HK-2 (cell line): ENCODE measurements at regions not wholly inside any gene's neighbourhood (a gene's known extent, or its start where the extent isn't known, plus 50 kb on each side); places are given as distances from the start of the nearest gene placed in this dataset.

Experiments
- DNase-seq: peaks from one replicate; pipeline ENCODE4 v3.0.0-alpha.2; 2018; ENCODE audit not compliant: unreplicated experiment

DNA sequence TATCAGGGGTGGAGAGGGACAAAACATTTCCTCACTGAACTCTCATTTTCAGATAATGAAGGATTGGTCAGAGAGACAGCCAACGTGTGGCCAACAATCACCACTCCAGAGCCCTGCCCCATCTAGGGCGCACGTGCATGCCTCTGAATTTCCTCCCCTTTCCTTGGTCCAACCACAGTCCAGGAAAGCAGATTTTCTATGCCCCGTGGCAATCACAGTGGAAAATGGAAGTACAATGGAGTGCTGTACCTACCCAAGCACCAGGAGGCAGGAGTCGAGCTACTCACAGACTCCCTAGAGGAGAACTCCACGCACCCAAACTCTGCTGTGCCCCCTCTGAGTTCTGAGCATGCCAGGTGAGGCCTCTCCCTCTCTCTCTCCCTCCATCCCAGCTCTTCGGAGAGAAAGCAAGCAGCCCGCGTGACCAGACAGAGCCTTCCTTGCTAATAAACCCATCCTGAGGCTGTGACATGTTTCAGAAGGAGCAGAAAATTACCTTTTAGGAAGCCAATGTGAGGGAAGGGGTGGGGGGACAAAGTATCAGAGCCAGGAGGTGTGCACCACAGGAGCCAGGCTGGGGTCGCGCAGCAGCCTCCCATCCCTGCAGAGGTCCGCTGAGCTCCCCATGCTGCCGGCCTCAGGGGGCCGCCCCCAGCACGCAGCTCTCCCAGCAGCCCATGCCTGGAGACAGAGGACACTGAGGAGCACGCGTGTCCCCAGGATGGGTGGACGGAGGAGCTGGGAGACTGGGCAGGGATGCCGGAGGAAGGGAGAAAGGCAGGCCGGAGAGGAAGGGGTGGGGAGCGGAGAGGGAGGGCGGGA lies 73.4 kb downstream of the PITPNM2 start:
- DNase-seq, result no peak

DNA sequence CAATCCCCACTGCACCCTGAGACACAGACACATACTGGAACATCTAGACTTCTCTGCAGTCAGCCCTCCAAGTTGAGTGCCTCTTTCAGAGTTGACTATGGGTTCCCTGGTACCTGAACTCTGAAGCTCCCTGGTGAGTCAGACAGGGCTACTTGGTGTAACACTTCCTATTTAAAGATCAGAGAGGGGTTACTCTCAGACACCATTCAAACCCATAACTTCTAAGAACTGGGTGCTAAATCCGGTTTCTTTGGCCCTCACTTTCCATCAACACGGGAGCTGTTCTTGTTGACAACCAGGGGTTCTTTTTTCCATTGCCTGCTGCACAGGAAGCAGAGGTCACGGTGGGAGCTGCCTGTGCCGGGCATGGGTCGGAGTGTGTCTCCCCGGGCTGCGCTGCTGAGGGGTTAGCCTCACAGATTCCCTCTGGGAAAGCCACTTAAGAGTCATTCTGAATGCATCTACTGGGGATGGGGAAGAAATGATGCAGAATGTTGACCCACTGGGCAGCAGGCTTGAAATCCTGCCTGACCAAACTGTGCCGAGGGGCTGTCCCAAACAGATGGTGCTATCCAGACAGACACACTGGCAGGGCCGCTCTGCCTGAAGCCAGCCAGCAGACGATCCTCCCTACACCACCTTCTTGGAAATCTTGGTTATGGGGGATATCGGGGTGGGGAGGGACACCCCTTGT lies 74.1 kb downstream of the PITPNM2 start:
- DNase-seq, result no peak

DNA sequence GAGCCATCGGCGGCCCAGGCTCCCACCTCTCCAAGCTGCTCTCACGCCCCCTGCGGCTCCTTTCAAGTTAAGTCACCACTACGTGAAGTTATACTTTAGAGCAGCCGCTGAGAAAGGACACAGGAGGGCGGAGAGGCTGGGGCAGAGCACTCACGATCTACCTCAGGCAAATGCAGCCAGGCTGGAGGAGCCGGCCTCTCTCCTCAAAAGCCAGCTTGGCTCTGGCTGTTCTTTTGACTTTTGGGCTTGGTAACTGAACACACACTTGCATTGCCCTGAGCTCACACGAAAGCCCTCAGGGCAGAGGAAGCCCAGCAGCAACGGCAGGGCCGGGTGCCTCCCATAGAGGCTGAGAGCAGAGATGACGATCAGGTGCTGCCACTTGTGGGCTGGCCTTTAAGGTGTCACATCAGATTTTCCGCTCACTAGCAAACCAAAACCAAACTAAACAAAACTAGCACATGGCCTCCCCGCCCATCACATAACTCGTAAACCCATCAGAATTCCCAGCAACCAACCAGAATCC lies 75.2 kb downstream of the PITPNM2 start:
- DNase-seq, result no peak

DNA sequence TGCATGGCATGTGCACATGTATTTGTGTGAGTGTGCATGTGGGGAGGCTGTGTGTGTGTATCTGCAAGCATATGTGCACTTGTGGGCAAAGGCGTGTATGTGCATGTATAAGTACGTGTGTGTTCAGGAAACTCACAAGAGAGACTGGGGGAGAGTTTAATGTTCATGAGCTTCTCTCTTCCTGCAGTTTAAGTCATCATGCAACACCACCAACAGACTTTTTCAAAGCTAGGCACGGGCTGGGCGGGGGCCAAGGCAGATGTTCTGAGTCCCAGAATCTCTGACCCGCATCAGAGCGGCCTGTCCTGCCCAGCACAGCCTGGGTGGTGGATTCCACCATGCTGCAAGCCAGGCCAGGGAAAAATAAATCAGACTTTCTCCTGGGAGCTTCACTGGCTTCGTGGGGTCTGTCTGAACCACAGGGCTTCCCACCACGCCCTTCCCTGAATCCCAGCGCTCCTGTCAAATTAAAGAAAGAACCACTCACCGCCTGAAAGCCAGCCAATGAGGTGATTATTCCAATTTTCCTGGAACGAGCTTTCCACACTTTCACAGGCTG lies 75.7 kb downstream of the PITPNM2 start:
- no peak for DNase-seq

DNA sequence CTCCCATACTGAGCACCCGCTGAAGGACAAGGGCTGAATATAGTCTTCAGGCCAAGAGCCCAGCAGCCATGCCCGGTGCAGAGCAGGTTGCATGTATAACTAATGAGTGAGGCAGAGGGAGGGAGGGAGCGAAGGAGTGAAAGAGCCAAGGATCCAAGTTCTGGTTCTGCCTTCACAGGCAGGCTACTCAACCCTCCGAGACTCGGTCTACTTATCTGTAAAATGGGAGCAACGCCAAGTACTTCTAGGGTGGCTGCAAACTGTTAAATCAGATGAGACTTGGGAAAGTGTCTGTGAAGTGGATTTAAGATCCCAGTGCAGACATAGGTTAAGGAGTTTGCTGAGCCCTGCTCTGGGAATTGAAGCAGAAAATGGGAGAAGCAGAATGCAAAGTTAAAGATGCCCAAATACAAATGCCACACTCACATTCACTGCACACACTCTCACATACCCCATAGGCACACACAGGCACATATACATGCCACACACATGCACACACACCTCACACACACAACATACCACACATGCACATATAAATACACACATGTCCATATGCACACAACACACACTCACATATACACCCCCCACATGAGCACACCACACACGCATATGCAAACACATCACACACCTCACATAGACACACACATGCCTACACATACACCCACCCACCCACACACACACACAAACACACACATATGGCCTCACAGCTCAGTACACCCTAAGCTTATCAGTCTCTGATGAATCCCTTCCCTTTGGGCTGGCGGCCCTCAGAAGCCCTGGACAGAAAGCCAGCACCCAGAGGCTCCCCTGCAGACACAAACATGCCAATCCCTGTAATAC lies 76.7 kb downstream of the PITPNM2 start:
- no peak for DNase-seq

DNA sequence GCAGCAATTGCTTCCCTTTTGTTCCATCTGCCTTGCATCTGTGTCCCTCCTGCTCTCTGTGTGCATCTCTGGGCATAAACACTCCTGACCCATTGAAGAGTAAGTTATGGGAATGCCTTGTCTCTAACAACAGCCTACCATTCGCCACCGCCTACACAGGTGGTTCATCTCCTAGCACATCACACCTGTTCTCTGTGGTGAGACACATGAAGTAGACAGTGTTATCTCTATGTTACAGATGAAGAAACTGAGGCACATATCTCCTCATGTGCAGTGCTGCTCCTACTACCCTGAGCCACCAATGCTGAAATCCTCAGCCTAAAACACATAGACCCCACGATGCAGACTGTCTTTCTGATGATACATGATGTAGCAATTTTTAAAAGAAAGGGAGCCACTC lies 77.6 kb downstream of the PITPNM2 start:
- no peak for DNase-seq

DNA sequence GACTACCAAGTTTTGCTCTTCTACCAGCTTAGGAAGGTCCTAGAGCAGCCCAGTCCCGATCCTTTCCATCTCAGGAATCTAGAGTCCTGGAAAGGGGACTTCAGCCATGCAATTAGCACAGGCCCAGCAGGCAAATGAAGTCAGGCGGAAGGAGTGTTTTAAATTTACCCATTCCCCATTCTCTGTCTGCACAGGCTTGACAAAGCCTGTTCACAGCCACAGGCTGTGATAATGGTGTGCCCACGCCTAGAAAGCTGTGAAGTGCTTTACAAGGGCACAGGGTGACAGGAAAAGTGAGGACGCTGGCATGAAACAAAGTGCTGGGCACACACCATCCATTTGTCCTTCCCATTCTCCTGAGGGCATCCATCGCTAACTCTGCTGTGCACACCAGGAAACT lies 79.0 kb downstream of the PITPNM2 start:
- DNase-seq, result no peak

DNA sequence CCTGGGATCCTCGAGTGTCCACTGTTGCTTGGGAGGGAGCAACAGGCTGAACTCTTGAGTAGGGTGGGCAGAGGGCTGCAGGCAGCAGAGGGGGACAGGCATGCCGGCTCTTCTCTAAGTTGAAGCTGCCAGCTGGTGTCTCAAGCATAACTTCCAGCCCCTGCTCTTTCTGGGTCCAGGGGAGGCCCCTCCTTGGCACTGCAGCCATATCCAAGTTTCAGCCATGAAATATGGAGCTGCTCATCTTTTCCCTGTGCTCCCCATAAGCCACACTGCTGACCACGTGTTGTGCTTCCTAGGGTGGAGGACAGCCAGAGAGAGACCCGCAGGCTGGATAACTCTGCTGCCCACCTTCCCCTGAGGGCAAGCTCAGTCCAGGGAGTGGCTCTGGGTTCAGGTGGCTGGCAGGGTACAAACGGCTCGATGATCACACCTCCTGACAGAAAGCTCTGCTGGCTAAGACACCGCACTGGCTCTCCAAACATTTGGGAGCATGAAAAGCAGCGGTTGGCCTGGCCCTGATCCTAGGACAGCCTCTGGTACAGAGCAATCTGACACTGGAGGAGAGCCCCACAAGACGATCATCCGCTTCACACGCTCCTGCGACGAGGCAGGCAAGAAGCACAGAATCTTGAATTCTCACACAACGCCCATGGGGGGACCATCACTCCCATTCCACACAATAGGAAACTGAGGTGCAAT lies 79.6 kb downstream of the PITPNM2 start:
- DNase-seq, result no peak

DNA sequence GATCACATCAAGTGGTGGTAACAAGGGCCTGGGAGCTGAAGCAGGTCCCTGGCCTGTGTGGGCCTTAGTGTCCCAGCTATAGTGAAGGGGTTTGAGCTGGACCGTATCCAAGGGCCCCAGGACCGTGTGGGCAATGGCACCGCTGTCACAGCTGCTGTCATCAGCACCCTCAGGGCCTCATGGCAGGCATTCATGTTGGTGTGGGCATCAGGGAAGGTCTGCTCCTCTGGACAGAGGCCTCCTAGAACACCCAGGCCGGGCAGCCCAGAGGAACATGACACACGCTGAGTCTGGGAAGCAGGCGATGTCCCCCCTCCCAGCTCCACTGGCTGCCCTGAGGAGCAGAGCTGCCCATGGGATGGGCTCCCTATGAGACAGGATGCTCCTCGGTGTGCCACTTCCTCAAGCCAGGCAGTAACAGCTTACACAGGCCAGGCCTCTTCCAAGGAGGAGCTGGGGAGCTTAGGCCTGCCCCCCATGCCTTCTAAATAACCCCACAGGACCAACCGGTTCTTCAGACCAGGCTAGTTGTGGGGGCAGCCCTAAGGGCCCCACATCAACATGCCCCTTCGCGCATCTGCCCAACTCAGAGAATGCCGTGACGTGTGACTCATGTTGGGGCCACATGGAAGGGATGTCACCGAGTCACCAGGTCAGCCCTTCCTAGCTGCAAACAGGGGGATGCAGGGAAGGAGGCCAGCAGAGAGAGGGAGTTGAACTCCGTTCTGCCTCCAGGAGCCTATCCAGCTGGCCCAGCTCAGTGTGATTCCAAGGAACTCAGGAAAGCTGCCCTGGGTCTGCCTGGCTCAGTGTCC lies 80.4 kb downstream of the PITPNM2 start:
- DNase-seq, result no peak

DNA sequence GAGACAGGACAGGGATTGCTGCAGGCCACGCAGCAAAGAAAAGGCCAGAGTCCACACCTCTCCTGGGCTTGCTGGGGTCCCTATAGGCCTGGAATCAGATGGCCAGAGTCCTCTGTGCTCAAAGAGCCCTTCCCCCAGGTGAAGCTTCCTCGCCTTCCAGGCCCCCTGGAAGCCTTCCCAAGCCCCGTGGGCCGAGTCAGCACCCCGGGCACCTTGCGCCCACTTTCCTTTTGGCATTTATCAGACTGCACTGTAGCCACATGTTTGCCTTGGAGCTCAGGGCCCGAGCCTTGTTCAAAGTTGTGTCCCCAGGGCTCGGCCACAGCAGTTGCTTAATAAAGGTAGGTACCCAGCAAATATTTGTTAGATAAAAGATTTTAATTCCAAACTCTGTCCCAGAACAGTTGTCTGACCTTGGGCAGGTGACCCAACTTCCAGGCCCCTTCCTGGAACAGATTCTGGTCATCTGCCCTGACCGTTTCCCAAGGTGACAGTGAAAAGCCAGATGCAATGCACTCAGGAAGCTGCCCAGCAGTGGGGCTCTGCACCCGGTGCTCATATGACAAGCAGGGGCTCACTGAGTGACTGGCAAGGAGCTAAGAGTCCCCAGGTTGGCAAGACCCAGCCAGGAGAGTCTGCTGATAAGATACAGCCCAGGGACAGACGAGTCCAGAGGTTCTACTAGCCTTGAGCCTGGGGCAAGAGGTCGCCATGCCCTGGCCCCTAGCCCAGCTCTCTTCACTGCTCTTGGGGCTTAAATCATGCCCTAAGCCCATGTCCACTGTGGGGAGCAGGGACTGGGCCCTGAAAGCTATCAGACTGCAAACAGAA lies 81.2 kb downstream of the PITPNM2 start:
- DNase-seq, result no peak

DNA sequence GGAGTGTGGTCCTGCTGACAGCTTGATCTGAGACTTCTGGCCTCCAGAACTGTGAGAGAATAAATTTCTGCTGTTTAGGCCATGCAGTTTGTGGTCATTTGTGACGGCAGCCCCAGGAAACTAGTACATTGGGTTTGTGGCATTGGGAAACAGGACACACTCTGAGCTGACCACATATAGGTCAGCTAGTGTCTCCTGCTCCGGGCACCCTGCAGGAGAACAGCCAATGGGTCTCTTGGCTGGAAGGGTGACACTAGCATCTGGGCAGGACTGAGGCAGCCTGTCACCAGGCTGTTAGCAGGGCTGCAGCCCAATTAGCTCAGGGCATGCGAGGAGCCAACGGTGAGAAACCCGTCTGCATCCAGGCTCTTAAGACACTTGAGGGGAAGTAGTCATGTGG lies 83.2 kb downstream of the PITPNM2 start:
- no peak for DNase-seq

DNA sequence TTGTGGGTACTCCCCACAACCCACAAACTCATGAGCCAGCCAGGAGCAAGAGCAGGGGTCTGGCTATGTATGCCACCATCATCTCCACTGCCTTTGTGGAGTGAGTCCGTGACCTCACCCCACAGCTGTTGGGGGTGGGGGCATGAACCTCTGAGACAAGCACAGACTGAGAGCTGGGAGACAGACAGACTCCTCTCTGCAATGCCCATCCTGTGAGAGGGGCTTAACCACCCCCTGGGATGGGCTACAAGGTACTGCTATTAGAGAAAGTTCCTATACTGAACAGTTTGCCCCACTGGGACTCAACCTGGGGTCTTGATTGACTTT lies 84.5 kb downstream of the PITPNM2 start:
- DNase-seq, result no peak

DNA sequence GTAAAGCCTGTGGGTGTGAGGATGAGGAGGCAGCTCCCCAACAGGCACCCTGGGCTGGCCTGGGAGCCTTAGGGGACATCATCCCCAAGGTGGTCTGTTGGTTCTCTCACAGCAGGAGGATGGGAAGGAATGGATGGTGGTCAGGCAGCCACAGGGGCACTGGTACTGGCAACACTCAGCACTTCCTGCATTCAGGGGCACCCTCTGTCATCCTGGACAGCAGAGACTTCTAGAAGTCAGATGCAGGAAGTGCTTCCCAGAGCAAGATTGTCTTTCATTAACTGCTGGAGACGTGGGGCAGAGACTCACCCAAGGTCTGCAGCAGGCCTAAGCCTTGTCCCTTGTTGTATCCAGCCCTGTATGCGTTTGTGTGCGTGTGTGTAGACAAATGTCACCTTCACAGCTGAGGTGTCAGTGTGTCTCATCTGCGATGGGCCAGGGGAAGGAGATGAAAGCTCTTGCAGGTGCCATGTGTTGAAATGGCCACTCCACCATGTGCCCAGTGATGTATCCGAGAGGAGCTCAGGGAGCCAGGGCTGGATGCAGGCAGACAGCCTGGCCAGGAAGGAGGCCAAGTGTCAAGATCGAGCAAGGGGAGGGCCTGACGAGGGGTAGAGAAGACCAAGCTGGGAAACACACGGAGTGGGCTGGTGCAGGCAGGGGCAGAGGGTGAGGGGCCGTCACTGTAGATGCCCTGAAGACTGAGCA lies 85.1 kb downstream of the PITPNM2 start:
- no peak for DNase-seq

DNA sequence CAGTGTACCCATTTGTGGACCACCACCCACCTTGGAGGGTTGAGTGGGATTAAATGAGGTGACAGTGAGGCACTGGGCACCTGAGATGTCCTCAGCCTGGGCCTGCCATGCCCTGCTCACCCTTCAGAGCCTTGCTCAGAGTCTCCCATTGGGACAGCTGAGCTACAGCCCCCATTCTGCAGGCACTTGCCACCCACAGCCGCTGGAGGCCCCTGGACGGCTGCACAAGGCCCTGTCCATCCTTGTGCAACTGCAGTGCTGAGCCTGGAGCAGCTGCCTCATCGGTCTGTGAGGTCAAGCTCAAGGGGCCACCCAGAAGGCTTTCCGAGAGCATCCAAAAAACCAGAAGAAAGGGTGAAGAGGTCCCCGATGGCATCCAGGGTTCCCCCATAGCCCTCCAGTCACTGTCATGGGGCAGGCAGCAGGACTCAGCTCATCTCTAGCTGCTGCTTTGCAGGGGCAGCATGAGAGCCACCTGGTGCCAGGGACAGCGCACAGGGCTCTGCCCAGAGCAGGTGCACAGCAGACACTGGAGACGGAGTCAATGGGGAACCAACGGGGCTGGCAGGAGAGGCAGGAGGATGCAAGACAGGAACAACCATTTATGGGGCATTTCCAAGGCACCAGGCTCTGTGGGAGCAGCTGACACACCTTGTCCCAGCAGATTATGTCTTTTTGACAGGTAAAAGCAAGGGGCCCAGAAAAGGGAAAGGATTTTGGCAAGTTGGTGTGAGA lies 84.6 kb downstream of the ARL6IP4 start:
- no peak for DNase-seq

DNA sequence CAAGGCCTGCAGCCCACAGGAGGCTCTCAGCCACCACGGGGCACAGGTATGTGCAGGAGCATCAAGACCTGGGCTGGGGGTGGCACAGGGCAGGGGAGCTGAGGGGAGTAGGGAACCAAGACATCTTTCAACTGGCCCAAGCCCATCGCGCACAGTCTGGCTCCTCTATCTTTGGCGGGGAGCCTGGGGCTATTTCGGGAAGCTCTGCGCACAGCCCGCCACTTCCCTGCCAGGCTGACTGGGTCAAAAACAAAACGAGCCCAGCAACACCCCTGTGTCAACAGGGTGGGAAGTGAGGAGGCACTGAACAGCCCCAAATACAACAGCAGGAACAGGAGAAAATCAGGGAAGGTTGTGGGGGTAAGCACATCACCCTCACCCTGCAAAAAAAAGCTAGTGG lies 83.9 kb downstream of the ARL6IP4 start:
- no peak for DNase-seq

DNA sequence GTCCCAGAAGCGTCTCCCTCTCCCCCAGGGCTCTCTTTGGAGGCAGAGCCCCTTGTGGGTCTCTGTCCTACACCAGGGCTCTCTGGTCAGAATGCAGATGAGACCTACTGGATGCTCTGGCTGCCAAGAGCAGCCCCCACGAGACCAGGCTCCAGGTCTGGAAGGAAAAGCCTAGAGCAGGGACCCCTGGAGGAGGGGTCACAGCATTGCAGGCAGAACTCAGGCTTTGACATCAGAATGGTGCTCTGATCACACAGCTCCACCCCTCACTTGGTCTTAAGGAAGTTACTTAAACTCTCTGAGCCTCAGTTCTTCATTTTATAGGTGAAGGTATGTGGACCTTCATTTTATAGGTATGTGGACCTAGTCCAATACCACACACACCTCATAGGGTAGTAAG lies 83.1 kb downstream of the ARL6IP4 start:
- no peak for DNase-seq

DNA sequence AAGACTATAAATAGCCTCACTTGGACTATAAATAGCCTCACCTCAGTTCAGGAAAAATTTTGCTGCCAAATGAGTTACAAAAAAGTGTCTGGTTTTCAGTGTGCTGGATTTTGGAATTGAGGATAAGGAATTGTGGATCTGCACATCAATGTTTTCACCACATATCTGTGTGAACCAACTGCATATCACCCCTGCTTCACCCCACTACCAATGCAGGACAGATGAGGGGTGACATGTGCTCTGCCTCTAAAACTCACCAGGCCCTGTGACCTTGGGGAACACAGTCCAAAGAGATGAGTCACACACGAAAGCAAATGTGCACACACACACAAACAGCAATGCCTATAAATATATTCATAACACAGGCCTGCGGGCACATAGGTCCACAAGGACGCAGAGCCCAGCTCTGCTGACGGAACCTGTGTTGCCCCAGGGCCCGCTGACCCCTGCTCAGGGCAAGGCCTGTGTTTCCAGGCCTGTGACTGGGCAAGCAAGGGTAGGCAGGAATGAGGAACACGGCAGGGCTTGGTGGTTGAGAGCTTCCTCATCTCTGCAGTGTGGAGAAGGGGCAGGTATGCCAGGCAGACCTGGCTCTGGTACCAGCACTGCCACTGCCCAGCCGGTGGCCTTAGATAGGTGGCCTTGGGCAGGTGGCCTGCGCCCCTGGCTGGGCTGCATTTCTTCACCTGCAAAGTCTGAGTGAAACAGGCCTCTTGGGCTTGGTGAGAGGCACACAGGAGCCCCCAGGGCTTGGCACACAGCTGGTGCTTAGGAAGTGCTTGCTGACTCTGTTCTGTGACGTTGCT lies 82.4 kb downstream of the ARL6IP4 start:
- DNase-seq, result no peak
